HepG2 (cell line): ENCODE measurements at regions not wholly inside any gene's neighbourhood (a gene's known extent, or its start where the extent isn't known, plus 50 kb on each side); places are given as distances from the start of the nearest gene placed in this dataset.

Experiments
- ATAC-seq: fragments of 200-7000 bp; cut with Tn5 transposase; 3 replicates; pipeline ENCODE4 v1.9.1; 2020; ENCODE audit warnings: mild to moderate bottlenecking, moderate library complexity
- BruUV-seq: library from RNA; stranded (reverse); fragments of 400-500 nt; replicated peaks from 2 replicates; lab custom pipeline; 2021; lab: Mats Ljungman, UMichigan
- CTCF ChIA-PET: fragments of 300-600 bp; formaldehyde crosslinking; extraction: SDS; loops from one replicate; lab custom pipeline; 2021; ENCODE audit warnings: low total read pairs, inconsistent platforms, low intra/inter-chr PET ratio; lab: Yijun Ruan, JAX
- POLR2A ChIA-PET: fragments of 350-600 bp; sonication (Branson Sonifier 250); formaldehyde crosslinking; loops from one replicate; lab custom pipeline; 2020; ENCODE audit warnings: antibody characterized with exemption, inconsistent platforms; lab: Yijun Ruan, JAX
- DNase-seq: peaks from one replicate; pipeline ENCODE4 v3.0.0-alpha.2; 2015; ENCODE audit warnings: low spot score
- FAIRE-seq: peaks from 3 replicates; lab custom pipeline; 2011; peaks lifted over from hg19 to GRCh38; lab: Jason Lieb, UNC
- H2AFZ ChIP-seq: one replicate; pipeline ENCODE4 v1.6.1; 2011; ENCODE audit warnings: low read length, inconsistent platforms
- H3K27ac ChIP-seq: fragments of 300-600 bp; 3 replicates; pipeline ENCODE4 v1.8.0; 2011; ENCODE audit warnings: mixed run types, mild to moderate bottlenecking, mixed read lengths, low read length, inconsistent platforms; ENCODE audit not compliant: insufficient read depth; ENCODE audit errors: extremely low read length
- H3K27me3 ChIP-seq, 2 experiments: fragments of 200-600 bp in 1 of 2; 2 replicates in 1 of 2; 3 replicates in 1 of 2; pipeline versions ENCODE4 v1.6.0 to v1.8.0; 2011; ENCODE audit warnings: low read length in 2 of 2, mild to moderate bottlenecking in 2 of 2, moderate library complexity in 2 of 2, inconsistent platforms in 1 of 2; ENCODE audit not compliant: insufficient read depth in 2 of 2, control insufficient read depth in 1 of 2
- H3K36me3 ChIP-seq, 2 experiments: fragments of 200-600 bp in 1 of 2; replicated peaks in 1 of 2; 2 replicates in 1 of 2; 3 replicates in 1 of 2; pipeline versions ENCODE4 v1.5.1 to v1.8.0; 2011; ENCODE audit warnings: low read length in 2 of 2, inconsistent platforms in 1 of 2; ENCODE audit not compliant: insufficient read depth in 2 of 2, control insufficient read depth in 1 of 2
- H3K4me1 ChIP-seq: 2 replicates; pipeline ENCODE4 v1.5.1; 2012; ENCODE audit warnings: low read length, inconsistent platforms; ENCODE audit not compliant: insufficient read depth
- H3K4me2 ChIP-seq: 2 replicates; pipeline ENCODE4 v1.6.0; 2011; ENCODE audit warnings: low read depth, low read length, inconsistent platforms
- H3K4me3 ChIP-seq, 3 experiments: fragments of 200-600 bp in 1 of 3; sonication (generic), shearing (Covaris generic) in 1 of 3; replicated peaks in 1 of 3; 2 replicates each; pipeline ENCODE4 v1.5.1; 2011 to 2016; ENCODE audit warnings: low read length in 3 of 3, inconsistent platforms in 2 of 3, low read depth in 2 of 3, mild to moderate bottlenecking in 2 of 3, control low read depth in 1 of 3, mixed read lengths in 1 of 3; ENCODE audit not compliant: insufficient read depth in 1 of 3
- H3K79me2 ChIP-seq: one replicate; pipeline ENCODE4 v1.6.1; 2011; ENCODE audit warnings: low read length, inconsistent platforms; ENCODE audit not compliant: insufficient read depth
- H3K9ac ChIP-seq: 2 replicates; pipeline ENCODE4 v1.6.0; 2011; ENCODE audit warnings: mild to moderate bottlenecking, low read depth, low read length, inconsistent platforms; ENCODE audit not compliant: insufficient read depth
- H3K9me3 ChIP-seq: 2 replicates; pipeline ENCODE4 v1.5.1; 2012; ENCODE audit warnings: mild to moderate bottlenecking, low read length
- H4K20me1 ChIP-seq: 2 replicates; pipeline ENCODE4 v1.6.0; 2011; ENCODE audit warnings: inconsistent platforms, mild to moderate bottlenecking, low read length, moderate library complexity; ENCODE audit not compliant: insufficient read depth
- ATM ChIP-seq: fragments of 450-650 bp; IDR thresholded peaks from 2 replicates; pipeline ENCODE4 v1.7.1; 2017; ENCODE audit warnings: mild to moderate bottlenecking, borderline replicate concordance
- BRD4 ChIP-seq: sonication (generic); formaldehyde crosslinking; IDR thresholded peaks from 2 replicates; pipeline ENCODE4 v1.4.0; 2020; ENCODE audit warnings: missing genetic modification reagents
- FOXK1 ChIP-seq: sonication (generic); formaldehyde crosslinking; IDR thresholded peaks from 2 replicates; pipeline ENCODE4 v1.4.0; 2020; ENCODE audit warnings: low read depth, missing genetic modification reagents, borderline replicate concordance
- GATAD1 ChIP-seq: IDR thresholded peaks from 2 replicates; pipeline ENCODE4 v1.6.1; 2016; ENCODE audit warnings: missing genetic modification reagents, missing compliant biosample characterization
- HMG20A ChIP-seq: IDR thresholded peaks from 2 replicates; pipeline ENCODE4 v1.6.1; 2016; ENCODE audit warnings: borderline replicate concordance
- HNRNPK ChIP-seq: fragments of 200-400 bp; formaldehyde crosslinking; IDR thresholded peaks from 2 replicates; pipeline ENCODE4 v1.6.1; 2018; ENCODE audit warnings: low read length, low read depth, moderate library complexity, mild to moderate bottlenecking; ENCODE audit not compliant: poor library complexity, severe bottlenecking
- HOXA7 ChIP-seq: sonication (generic); formaldehyde crosslinking; IDR thresholded peaks from 2 replicates; pipeline ENCODE4 v1.8.1; 2022; ENCODE audit warnings: mild to moderate bottlenecking, missing genetic modification reagents, moderate library complexity
- IKZF1 ChIP-seq: fragments of 450-650 bp; IDR thresholded peaks from 2 replicates; pipeline ENCODE4 v1.7.1; 2016
- LRRFIP1 ChIP-seq: sonication (generic); formaldehyde crosslinking; conservative IDR thresholded peaks from 2 replicates; pipeline ENCODE4 v1.4.0; 2020; ENCODE audit warnings: missing genetic modification reagents
- MAFK ChIP-seq, 2 experiments: IDR thresholded peaks in 1 of 2; conservative IDR thresholded peaks in 1 of 2; 2 replicates each; pipeline ENCODE4 v1.6.1; 2011; ENCODE audit warnings: improper control_type of control experiment in 2 of 2, low read length in 2 of 2
- PCBP1 ChIP-seq: fragments of 200-400 bp; formaldehyde crosslinking; IDR thresholded peaks from 2 replicates; pipeline ENCODE4 v1.6.1; 2017; ENCODE audit warnings: mild to moderate bottlenecking, low read depth, low read length, borderline replicate concordance
- PCBP2 ChIP-seq: fragments of 200-400 bp; formaldehyde crosslinking; optimal IDR thresholded peaks from 2 replicates; pipeline ENCODE3; 2018; ENCODE audit warnings: low read length, low read depth; ENCODE audit not compliant: poor library complexity, severe bottlenecking
- RORA ChIP-seq: sonication (generic); formaldehyde crosslinking; IDR thresholded peaks from 2 replicates; pipeline ENCODE4 v1.5.0; 2020; ENCODE audit warnings: mild to moderate bottlenecking, missing genetic modification reagents, moderate library complexity
- SAFB2 ChIP-seq: sonication (generic); formaldehyde crosslinking; IDR thresholded peaks from 2 replicates; pipeline ENCODE4 v1.5.1; 2020; ENCODE audit warnings: missing genetic modification reagents, low read depth, mild to moderate bottlenecking, borderline replicate concordance
- TRIM22 ChIP-seq: fragments of 450-650 bp; IDR thresholded peaks from 2 replicates; pipeline ENCODE4 v1.6.1; 2017
- TSC22D2 ChIP-seq: sonication (generic); formaldehyde crosslinking; IDR thresholded peaks from 2 replicates; pipeline ENCODE4 v1.5.1; 2020; ENCODE audit warnings: missing genetic modification reagents, mild to moderate bottlenecking, borderline replicate concordance
- ZBTB7A ChIP-seq: sonication (generic); formaldehyde crosslinking; IDR thresholded peaks from 2 replicates; pipeline ENCODE4 v1.8.0; 2022; ENCODE audit warnings: mild to moderate bottlenecking, missing genetic modification reagents
- ZMAT5 ChIP-seq: sonication (generic); formaldehyde crosslinking; IDR thresholded peaks from 2 replicates; pipeline ENCODE4 v1.5.0; 2020; ENCODE audit warnings: mild to moderate bottlenecking, low read depth, missing genetic modification reagents, borderline replicate concordance
- ZNF382 ChIP-seq: sonication (generic); formaldehyde crosslinking; IDR thresholded peaks from 2 replicates; pipeline ENCODE4 v1.5.0; 2020; ENCODE audit warnings: missing genetic modification reagents, mild to moderate bottlenecking, borderline replicate concordance
- ZNF383 ChIP-seq: sonication (generic); formaldehyde crosslinking; IDR thresholded peaks from 2 replicates; pipeline ENCODE4 v1.4.0; 2020; ENCODE audit warnings: missing genetic modification reagents, mild to moderate bottlenecking, borderline replicate concordance
- ZNF598 ChIP-seq: sonication (generic); formaldehyde crosslinking; IDR thresholded peaks from 2 replicates; pipeline ENCODE4 v1.5.1; 2020; ENCODE audit warnings: mild to moderate bottlenecking, missing genetic modification reagents, borderline replicate concordance
- ZNF724P ChIP-seq: sonication (generic); formaldehyde crosslinking; IDR thresholded peaks from 2 replicates; pipeline ENCODE4 v1.8.0; 2022; ENCODE audit warnings: missing genetic modification reagents, borderline replicate concordance
- ZNF746 ChIP-seq: sonication (generic); formaldehyde crosslinking; IDR thresholded peaks from 2 replicates; pipeline ENCODE4 v1.8.0; 2022; ENCODE audit warnings: mild to moderate bottlenecking, missing genetic modification reagents
- ZNF841 ChIP-seq: sonication (generic); formaldehyde crosslinking; IDR thresholded peaks from 2 replicates; pipeline ENCODE4 v1.8.1; 2023; ENCODE audit warnings: missing genetic modification reagents, borderline replicate concordance
- in situ Hi-C: cut with HindIII; loops from 2 replicates; pipeline ENCODE4 v1.10.0; 2017; ENCODE audit warnings: low pct_unique_long_range_greater_than_20kb; ENCODE audit not compliant: extremely low pct_ligation_motif_present
- intact Hi-C: fragments of 100-400 bp; cut with micrococcal nuclease; formaldehyde crosslinking; loops from one replicate; pipeline ENCODE4 v1.10.0; 2022; ENCODE audit not compliant: unreplicated experiment

- Histone ChIP-seq H3K4me2 (no peak overlapping the region), H3K36me3 (no peaks in the 10 kb centered on the region), H3K27ac (no peak overlapping the region), H3K4me1 (no peaks in the 10 kb centered on the region), H2AFZ (no peak overlapping the region), H3K27me3 (no peaks in the 10 kb centered on the region), H3K9me3 (peaks cover 22% of the 10 kb centered on the region; the same call in 1 of the 2 replicates), H3K79me2 (no peaks in the 10 kb centered on the region), H4K20me1 (no peaks in the 10 kb centered on the region), H3K9ac (no peak overlapping the region), H3K4me3 (no peak overlapping the region)
- POLR2A ChIA-PET, result no interaction called here
- DNase-seq (no peak), ATAC-seq (no peak), FAIRE-seq (no peak)
- BruUV-seq, result no TSS peak
- in situ Hi-C loops (no loop called here), intact Hi-C loops (no loop called here)
- CTCF ChIA-PET, result no interaction called here
- no peak for TF ChIP-seq ZBTB7A
- no peak for TF ChIP-seq ZNF382 (CRISPR knock-in tag)
- peak; percentile 85; the same call in 1 of the 2 replicates for TF ChIP-seq IKZF1
- TF ChIP-seq PCBP2, result peak; percentile 92
- TF ChIP-seq HNRNPK, result peak; percentile 68
- TF ChIP-seq GATAD1, result no peak
- no peak for TF ChIP-seq LRRFIP1
- no peak for TF ChIP-seq ZNF841
- TF ChIP-seq ATM, result no peak
- TF ChIP-seq ZMAT5 (CRISPR knock-in tag), result no peak
- no peak for TF ChIP-seq ZNF383
- no peak for TF ChIP-seq SAFB2
- no peak for TF ChIP-seq HMG20A (CRISPR knock-in tag)
- no peak for TF ChIP-seq ZNF598
- no peak for TF ChIP-seq FOXK1
- no peak for TF ChIP-seq MAFK (conservative IDR thresholded peaks at IDR 0.05 in 1 of 2, IDR thresholded peaks at IDR 0.05 in 1 of 2; ENCODE audit: low read length in 2 of 2)
- TF ChIP-seq HOXA7 (CRISPR knock-in tag), result no peak
- no peak for TF ChIP-seq ZNF724P (CRISPR knock-in tag)
- TF ChIP-seq RORA (CRISPR knock-in tag), result no peak
- no peak for TF ChIP-seq TSC22D2 (CRISPR knock-in tag)
- TF ChIP-seq PCBP1, result 0 out of 2 replicates have a peak, but pooled peaks have one; percentile 26
- 0 out of 2 replicates have a peak, but pooled peaks have one; percentile 61 for TF ChIP-seq TRIM22
- TF ChIP-seq ZNF746 (CRISPR knock-in tag), result no peak
- no peak for TF ChIP-seq BRD4 (CRISPR knock-in tag)
Observed at GRCh38 chr20:16171180-16171579, 402.1 kb downstream of the KIF16B start.
